CD1c-positive myeloid dendritic cell (primary cell): ENCODE measurements at regions not wholly inside any gene's neighbourhood (a gene's known extent, or its start where the extent isn't known, plus 50 kb on each side); places are given as distances from the start of the nearest gene placed in this dataset.
A peak's percentile ranks its signal among the peaks of the same experiment; 100 is the strongest.
"Not testable (repeated sequence)": the region's sequence is repeated elsewhere in the genome, so short reads cannot be mapped to it uniquely, and the experiment has no call there.

Experiments
- DNase-seq: peaks from one replicate; pipeline ENCODE4 v3.0.0-alpha.2; 2016; ENCODE audit errors: extremely low spot score

GRCh38 chr17:16888413-16889087 is 83.4 kb downstream of the TNFRSF13B start:
- no peak for DNase-seq

GRCh38 chr17:16887523-16888095 is 84.3 kb downstream of the TNFRSF13B start:
- DNase-seq: no peak

- DNase-seq: no peak
Observed at GRCh38 chr17:16886655-16887322, 85.1 kb downstream of the TNFRSF13B start.

- not testable (repeated sequence) for DNase-seq
Observed at GRCh38 chr17:16885204-16885603, 86.7 kb downstream of the TNFRSF13B start.

GRCh38 chr17:16882926-16883265 is 89.0 kb downstream of the TNFRSF13B start:
- DNase-seq: not testable (repeated sequence)

GRCh38 chr17:16882243-16882925 is 89.5 kb downstream of the TNFRSF13B start:
- no peak for DNase-seq

- DNase-seq: no peak
Observed at GRCh38 chr17:16881239-16881924, 90.5 kb downstream of the TNFRSF13B start.

- DNase-seq: no peak
Observed at GRCh38 chr17:16880843-16881230, 91.1 kb downstream of the TNFRSF13B start.

GRCh38 chr17:16880121-16880842 is 91.6 kb downstream of the TNFRSF13B start:
- DNase-seq: no peak

- DNase-seq: no peak
Observed at GRCh38 chr17:16879686-16880085, 92.2 kb downstream of the TNFRSF13B start.

- no peak for DNase-seq
Observed at GRCh38 chr17:16878606-16879005, 93.3 kb downstream of the TNFRSF13B start.

- no peak for DNase-seq
Observed at GRCh38 chr17:16878084-16878483, 93.8 kb downstream of the TNFRSF13B start.

GRCh38 chr17:16877099-16877498 is 94.8 kb downstream of the TNFRSF13B start:
- no peak for DNase-seq

GRCh38 chr17:16875662-16876061 is 96.3 kb downstream of the TNFRSF13B start:
- DNase-seq: no peak

- not testable (repeated sequence) for DNase-seq
Observed at GRCh38 chr17:16874216-16874615, 97.7 kb downstream of the TNFRSF13B start.

- DNase-seq: peak; percentile 44
Observed at GRCh38 chr17:16873174-16874035, 98.5 kb downstream of the TNFRSF13B start.

- DNase-seq: no peak
Observed at GRCh38 chr17:16872351-16873173, 99.4 kb downstream of the TNFRSF13B start.

- DNase-seq: not testable (repeated sequence)
Observed at GRCh38 chr17:16871446-16872190, 100.3 kb downstream of the TNFRSF13B start.
